ENCODE measurements at regions not wholly inside any gene's neighbourhood (a gene's known extent, or its start where the extent isn't known, plus 50 kb on each side); places are given as distances from the start of the nearest gene placed in this dataset.
"Not testable (repeated sequence)": the region's sequence is repeated elsewhere in the genome, so short reads cannot be mapped to it uniquely, and the experiment has no call there.

GRCh38 chr12:119931402-119931801 lies 54.3 kb upstream of the CIT start:
- no peaks in the 10 kb centered on the region for H3K4me1 ChIP-seq
- intact Hi-C loops (cut with DNase I) = no loop called here

GRCh38 chr12:119932921-119933320 lies 55.8 kb upstream of the CIT start:
- TF ChIP-seq POLR2AphosphoS5 (IDR thresholded peaks at IDR 0.05) (no peak), EP300 (IDR thresholded peaks at IDR 0.05) (no peak)
- Histone ChIP-seq H3K27me3 (peaks cover 0 to 18% (median 0%) of the 10 kb centered on the region in 4 donors), H3K4me1 (no peaks in the 10 kb centered on the region), H3K4me3 (no peak overlapping the region), H3K9me3 (no peaks in the 10 kb centered on the region), H3K27ac (replicated peaks in 1 of 4) (no peak overlapping the region), H3K36me3 (no peaks in the 10 kb centered on the region)
- intact Hi-C loops (cut with DNase I) = no loop called here
- DNase-seq (ENCODE audit: extremely low spot score) = no peak
- 61% methylated on average over 3 of the region's 3 CpGs for WGBS

More at GRCh38 chr12:119931402-119931801, 54.3 kb upstream of the CIT start:
- DNase-seq (ENCODE audit: extremely low spot score) = no peak
- TF ChIP-seq EP300 (IDR thresholded peaks at IDR 0.05) (no peak), POLR2AphosphoS5 (IDR thresholded peaks at IDR 0.05) (no peak), POLR2A (IDR thresholded peaks at IDR 0.05; ENCODE audit: low read depth) (no peak), CTCF (IDR thresholded peaks at IDR 0.05) (no peak)
- WGBS = 66% methylated on average over 7 of the region's 7 CpGs
- no peaks in the 10 kb centered on the region for H3K36me3 ChIP-seq
- no peak overlapping the region for H3K4me3 ChIP-seq
- H3K9me3 ChIP-seq = no peaks in the 10 kb centered on the region
- H3K27ac ChIP-seq (replicated peaks in 1 of 4) = no peak overlapping the region
- peaks cover 0 to 20% (median 0%) of the 10 kb centered on the region in 4 donors for H3K27me3 ChIP-seq

GRCh38 chr12:119934780-119935179 lies 54.3 kb upstream of the BICDL1 start:
- intact Hi-C loops (cut with DNase I); DNase-seq (ENCODE audit: extremely low spot score); H3K27ac ChIP-seq (replicated peaks in 1 of 4); H3K36me3 ChIP-seq; H3K4me1 ChIP-seq; H3K9me3 ChIP-seq; H3K4me3 ChIP-seq: not testable (repeated sequence)
- WGBS = 70% methylated on average over 10 of the region's 10 CpGs
- H3K27me3 ChIP-seq = peaks cover 0 to 35% (median 0%) of the 10 kb centered on the region in 4 donors

GRCh38 chr12:119936705-119937311 lies 52.2 kb upstream of the BICDL1 start:
- Histone ChIP-seq H3K4me1 (no peaks in the 10 kb centered on the region), H3K9me3 (no peaks in the 10 kb centered on the region), H3K27ac (replicated peaks in 1 of 4) (no peak overlapping the region), H3K4me3 (no peak overlapping the region), H3K36me3 (no peaks in the 10 kb centered on the region), H3K27me3 (peaks cover 0 to 32% (median 0%) of the 10 kb centered on the region in 4 donors)
- no peak for DNase-seq (ENCODE audit: extremely low spot score)
- intact Hi-C loops (cut with DNase I) = no loop called here
- WGBS = 88% methylated on average over 1 of the region's 1 CpG
- no peak for TF ChIP-seq POLR2AphosphoS5 (IDR thresholded peaks at IDR 0.05)
- no peak for TF ChIP-seq CTCF (IDR thresholded peaks at IDR 0.05)
- TF ChIP-seq POLR2A (IDR thresholded peaks at IDR 0.05; ENCODE audit: low read depth) = no peak
- TF ChIP-seq EP300 (IDR thresholded peaks at IDR 0.05) = no peak

DNA sequence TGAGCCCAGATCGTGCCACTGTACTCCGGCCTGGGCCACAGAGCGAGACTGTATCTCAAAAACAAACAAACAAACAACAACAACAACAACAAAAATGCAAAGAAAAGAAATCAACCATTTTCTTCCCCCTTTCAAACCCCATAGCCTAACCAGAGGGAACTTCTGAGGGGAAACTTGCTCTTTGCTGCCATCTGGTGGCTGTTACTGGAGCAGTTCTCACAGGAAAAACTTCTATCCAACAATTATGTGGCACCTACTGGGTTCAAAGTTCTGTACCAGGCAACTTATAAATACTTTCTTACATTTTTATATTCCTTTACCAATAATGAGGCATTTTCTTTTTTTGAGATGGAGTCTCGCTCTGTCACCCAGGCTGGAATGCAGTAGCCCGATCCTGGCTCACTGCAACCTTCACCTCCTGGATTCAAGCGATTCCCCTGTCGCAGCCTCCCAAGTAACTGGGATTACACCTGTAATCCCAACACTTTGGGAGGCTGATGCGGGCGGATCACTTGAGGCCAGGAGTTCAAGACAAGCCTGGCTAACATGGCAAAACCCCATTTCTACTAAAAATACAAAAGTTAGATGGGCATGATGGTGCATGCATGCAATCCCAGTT lies 50.9 kb upstream of the BICDL1 start:
- WGBS = 46% methylated on average over 9 of the region's 9 CpGs
- no peak for DNase-seq (ENCODE audit: extremely low spot score)
- Histone ChIP-seq H3K4me3 (no peak overlapping the region), H3K36me3 (no peaks in the 10 kb centered on the region), H3K27me3 (peaks cover 0 to 33% (median 0%) of the 10 kb centered on the region in 4 donors), H3K9me3 (no peaks in the 10 kb centered on the region), H3K27ac (replicated peaks in 1 of 4) (no peak overlapping the region), H3K4me1 (no peaks in the 10 kb centered on the region)
- TF ChIP-seq EP300 (IDR thresholded peaks at IDR 0.05) (no peak), CTCF (IDR thresholded peaks at IDR 0.05) (peak; percentile 64 to 86 (median 74))
- intact Hi-C loops (cut with DNase I) = no loop called here
